AG04450 (cell line): ENCODE measurements at regions not wholly inside any gene's neighbourhood (a gene's known extent, or its start where the extent isn't known, plus 50 kb on each side); places are given as distances from the start of the nearest gene placed in this dataset.

Experiments
- CTCF ChIA-PET: fragments of 300-600, 350-600 bp; formaldehyde crosslinking; extraction: SDS; loops from one replicate; lab custom pipeline; 2022; ENCODE audit warnings: antibody characterized with exemption, inconsistent platforms; lab: Charles Lee
- POLR2A ChIA-PET: fragments of 350-600 bp; formaldehyde crosslinking; extraction: SDS; loops from one replicate; lab custom pipeline; 2021; ENCODE audit warnings: antibody characterized with exemption, inconsistent platforms; lab: Yijun Ruan, JAX
- DNase-seq: peaks from one replicate; pipeline ENCODE4 v3.0.0-alpha.2; 2011; ENCODE audit warnings: low read depth, low spot score
- H3K27ac ChIP-seq: one replicate; pipeline ENCODE4 v1.5.1; 2012; ENCODE audit warnings: low read depth, low read length, control low read depth
- H3K27me3 ChIP-seq: one replicate; pipeline ENCODE4 v1.6.0; 2012; ENCODE audit warnings: low read length; ENCODE audit not compliant: control insufficient read depth, insufficient read depth
- H3K4me3 ChIP-seq: 2 replicates; pipeline ENCODE4 v1.5.1; 2011; ENCODE audit warnings: mild to moderate bottlenecking, low read depth, low read length, control low read depth
- H3K9me3 ChIP-seq: 2 replicates; pipeline ENCODE4 v1.5.1; 2012; ENCODE audit warnings: low read length; ENCODE audit not compliant: control insufficient read depth, insufficient read depth
- TF ChIP-seq, protein P1 (sequence below): IDR thresholded peaks from 2 replicates; pipeline ENCODE4 v1.5.1; 2011; ENCODE audit warnings: low read depth, low read length, control low read depth, inconsistent platforms

DNA sequence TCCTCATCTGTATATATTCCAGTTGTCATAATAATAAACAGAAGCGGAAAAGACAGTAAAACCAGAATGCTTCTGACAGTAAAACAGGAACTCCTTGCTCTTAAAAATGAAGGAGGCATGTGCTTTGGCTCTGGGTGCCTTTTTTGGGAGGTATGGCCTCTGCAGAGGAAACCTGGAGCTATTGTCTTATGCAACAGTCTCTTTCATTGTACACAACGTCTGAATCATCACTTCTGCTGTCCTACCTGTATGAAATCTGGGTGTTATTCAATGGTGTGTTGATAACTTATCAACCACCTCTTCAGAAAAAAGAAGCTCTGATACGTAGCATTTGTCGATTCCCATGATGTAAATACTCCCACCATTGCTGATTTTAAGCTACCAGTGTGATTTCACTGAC, 64.8 kb downstream of the CDCA7 start:
- H3K27me3 ChIP-seq: peaks cover 24% of the 10 kb centered on the region
- TF ChIP-seq, protein P1, sequence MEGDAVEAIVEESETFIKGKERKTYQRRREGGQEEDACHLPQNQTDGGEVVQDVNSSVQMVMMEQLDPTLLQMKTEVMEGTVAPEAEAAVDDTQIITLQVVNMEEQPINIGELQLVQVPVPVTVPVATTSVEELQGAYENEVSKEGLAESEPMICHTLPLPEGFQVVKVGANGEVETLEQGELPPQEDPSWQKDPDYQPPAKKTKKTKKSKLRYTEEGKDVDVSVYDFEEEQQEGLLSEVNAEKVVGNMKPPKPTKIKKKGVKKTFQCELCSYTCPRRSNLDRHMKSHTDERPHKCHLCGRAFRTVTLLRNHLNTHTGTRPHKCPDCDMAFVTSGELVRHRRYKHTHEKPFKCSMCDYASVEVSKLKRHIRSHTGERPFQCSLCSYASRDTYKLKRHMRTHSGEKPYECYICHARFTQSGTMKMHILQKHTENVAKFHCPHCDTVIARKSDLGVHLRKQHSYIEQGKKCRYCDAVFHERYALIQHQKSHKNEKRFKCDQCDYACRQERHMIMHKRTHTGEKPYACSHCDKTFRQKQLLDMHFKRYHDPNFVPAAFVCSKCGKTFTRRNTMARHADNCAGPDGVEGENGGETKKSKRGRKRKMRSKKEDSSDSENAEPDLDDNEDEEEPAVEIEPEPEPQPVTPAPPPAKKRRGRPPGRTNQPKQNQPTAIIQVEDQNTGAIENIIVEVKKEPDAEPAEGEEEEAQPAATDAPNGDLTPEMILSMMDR: no peak
- 0 out of 2 replicates have a peak, but pooled peaks cover 3% of the 10 kb centered on the region for H3K9me3 ChIP-seq
- POLR2A ChIA-PET: no interaction called here
- no peak for DNase-seq
- CTCF ChIA-PET: interaction anchor here (2.2 kb wide), 1 partner anchor 17 kb away, joined by 11 read pairs; no protein-coding TSS in a partner anchor
- no peak overlapping the region for H3K4me3 ChIP-seq
- no peak overlapping the region for H3K27ac ChIP-seq

DNA sequence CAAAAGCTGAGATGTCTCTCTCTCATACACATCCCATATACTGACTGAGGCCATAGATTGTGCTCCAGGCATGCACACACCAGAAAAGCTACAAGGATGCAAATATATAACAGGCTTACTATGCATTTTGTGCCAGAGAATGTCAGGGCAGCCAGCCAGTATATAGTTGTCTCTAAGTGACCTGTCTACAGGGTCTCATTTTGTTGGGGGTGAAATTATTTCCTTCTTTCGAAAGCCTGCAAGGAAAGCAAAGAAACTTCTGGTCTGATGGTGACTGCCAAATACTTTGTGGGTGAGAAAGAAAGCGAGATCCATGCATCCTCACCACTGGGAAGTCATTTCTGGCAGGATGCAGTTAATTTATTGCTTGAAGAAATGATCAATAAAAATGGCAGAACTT, 70.2 kb downstream of the CDCA7 start:
- CTCF ChIA-PET: no interaction called here
- TF ChIP-seq, protein P1: no peak

DNA sequence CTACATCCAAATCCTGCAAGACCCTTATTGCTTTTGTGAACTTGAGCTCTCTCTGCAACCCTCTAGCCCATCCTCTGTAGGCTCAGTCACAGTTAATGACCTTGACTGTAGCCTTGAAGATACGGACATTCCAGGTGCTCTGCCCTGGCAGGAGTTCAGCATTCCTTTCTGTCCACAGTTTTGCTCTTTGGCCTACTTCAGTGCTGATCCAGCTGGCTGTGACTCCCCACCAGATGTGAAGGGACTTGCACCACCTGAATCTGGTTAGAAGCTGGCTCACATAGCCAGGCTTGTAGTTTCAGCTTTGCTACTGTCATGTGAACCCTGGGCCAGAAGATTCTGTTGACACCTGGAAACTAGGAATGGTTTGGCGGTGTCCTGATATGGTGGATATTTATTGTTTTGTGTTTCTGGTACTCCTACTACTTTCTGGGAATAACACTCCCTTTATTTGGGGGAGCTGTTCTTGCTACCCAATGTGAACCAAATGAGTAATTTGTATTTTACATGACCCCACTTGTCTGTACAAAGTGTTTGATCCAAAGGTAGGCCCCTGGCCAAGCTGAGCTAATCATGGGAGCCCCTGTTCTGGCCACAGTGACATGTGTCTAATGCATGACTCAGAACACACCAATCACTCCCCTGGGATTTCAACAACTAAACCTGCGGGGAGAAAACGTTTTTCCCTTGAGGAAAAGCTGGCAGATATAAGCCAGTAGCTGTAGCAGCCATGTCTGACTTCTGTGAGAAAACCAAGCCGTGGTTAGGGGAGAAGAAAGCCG, 73.4 kb downstream of the CDCA7 start:
- ChIA-PET POLR2A (no interaction called here), CTCF (interaction anchor here (1.5 to 1.7 kb wide), 2 partner anchors 21 to 25 kb away, joined by 4 read pairs; no protein-coding TSS in a partner anchor)
- TF ChIP-seq, protein P1: no peak

More for the DNA sequence above, 70.2 kb downstream of the CDCA7 start:
- POLR2A ChIA-PET: no interaction called here
- no peak for DNase-seq
- no peaks in the 10 kb centered on the region for H3K9me3 ChIP-seq
- H3K27ac ChIP-seq: no peak overlapping the region
- no peak overlapping the region for H3K4me3 ChIP-seq
- peaks cover 23% of the 10 kb centered on the region for H3K27me3 ChIP-seq

DNA sequence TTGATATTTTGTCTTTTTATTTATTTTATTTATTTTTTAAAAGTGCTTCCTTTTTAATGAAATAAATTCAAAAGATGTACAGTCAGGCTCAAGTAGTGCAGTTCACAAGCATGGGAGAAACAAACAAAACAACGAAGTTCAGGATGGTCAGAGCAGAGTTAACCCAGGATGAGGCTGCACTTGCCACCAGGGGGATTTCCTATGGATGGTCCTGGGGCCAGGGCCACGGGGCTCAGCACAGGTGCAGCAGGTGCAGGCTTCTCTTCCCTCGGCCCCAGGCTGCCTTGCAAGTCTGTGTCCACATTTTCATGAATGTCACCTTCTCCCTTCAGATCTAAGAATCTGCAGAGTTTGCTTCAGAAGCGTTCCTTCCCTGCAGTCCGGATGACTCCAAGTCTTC, 76.5 kb downstream of the CDCA7 start:
- TF ChIP-seq, protein P1: no peak
- no peak overlapping the region for H3K27ac ChIP-seq
- DNase-seq: no peak
- ChIA-PET POLR2A (no interaction called here), CTCF (interaction anchor here (1.6 kb wide), 1 partner anchor 26 kb away, joined by 3 read pairs; no protein-coding TSS in a partner anchor)
- H3K4me3 ChIP-seq: no peak overlapping the region
- no peaks in the 10 kb centered on the region for H3K9me3 ChIP-seq
- H3K27me3 ChIP-seq: peaks cover 9% of the 10 kb centered on the region

More for the DNA sequence above, 73.4 kb downstream of the CDCA7 start:
- Histone ChIP-seq H3K4me3 (no peak overlapping the region), H3K27ac (no peak overlapping the region), H3K9me3 (no peaks in the 10 kb centered on the region), H3K27me3 (peaks cover 9% of the 10 kb centered on the region)
- DNase-seq: no peak
